GM19468 (cell line): ENCODE measurements at regions not wholly inside any gene's neighbourhood (a gene's known extent, or its start where the extent isn't known, plus 50 kb on each side); places are given as distances from the start of the nearest gene placed in this dataset.
"Not testable (repeated sequence)": the region's sequence is repeated elsewhere in the genome, so short reads cannot be mapped to it uniquely, and the experiment has no call there.

ENCODE experiments used
- ATAC-seq: cut with Tn5 transposase; IDR thresholded peaks from one replicate; pipeline ENCODE4 v1.9.1; 2021; ENCODE audit warnings: mild to moderate bottlenecking, moderate library complexity, moderate number of reproducible peaks; ENCODE audit not compliant: unreplicated experiment; ENCODE audit errors: extremely low read depth

GRCh38 chr6:98056955-98057354 is 773.9 kb upstream of the MMS22L start:
- ATAC-seq = no peak

- ATAC-seq = no peak
Observed at GRCh38 chr6:98067375-98067774, 767.0 kb upstream of the POU3F2 start.

GRCh38 chr6:98088537-98088936 is 745.8 kb upstream of the POU3F2 start:
- not testable (repeated sequence) for ATAC-seq

- ATAC-seq = no peak
Observed at GRCh38 chr6:98092331-98092730, 742.0 kb upstream of the POU3F2 start.

- ATAC-seq = no peak
Observed at GRCh38 chr6:98094696-98095095, 739.7 kb upstream of the POU3F2 start.

DNA sequence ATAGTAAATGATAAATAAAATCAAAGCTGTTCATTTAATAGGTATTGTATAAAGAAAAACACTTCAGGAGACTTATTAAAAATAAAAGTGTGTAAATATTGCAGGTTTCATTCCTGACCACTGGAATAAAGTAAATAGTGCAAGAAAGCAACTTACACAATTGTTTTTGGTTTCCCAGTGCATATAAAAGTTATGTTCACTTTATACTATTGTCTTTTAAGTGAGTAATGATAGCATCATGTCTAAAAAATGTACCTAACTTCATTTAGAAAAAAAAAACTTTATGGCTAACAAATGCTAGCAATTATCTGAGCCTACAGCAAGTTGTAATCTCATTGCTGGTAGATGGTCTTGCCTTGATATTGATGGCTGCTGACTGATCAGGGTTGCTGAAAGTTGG is 726.6 kb upstream of the POU3F2 start:
- ATAC-seq = no peak

DNA sequence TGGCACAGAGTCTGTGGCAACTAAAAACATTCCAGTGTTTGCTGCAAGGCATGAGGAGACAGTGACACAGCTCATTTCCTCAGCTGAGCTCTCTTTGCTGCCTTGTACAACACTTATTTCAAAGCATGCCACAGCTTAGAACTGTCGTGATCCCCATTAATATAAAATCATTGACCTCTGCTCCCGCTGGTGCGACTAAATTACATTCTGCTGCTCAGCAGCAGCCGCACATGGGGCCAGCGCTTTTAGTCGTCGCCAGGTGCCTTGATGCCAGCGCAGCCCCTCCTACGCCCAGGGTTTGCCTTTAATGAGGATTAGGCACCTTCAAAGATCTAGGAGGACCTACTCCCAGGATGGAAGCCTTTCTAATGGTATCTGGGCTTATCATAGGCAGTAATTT is 717.9 kb upstream of the POU3F2 start:
- ATAC-seq = no peak

DNA sequence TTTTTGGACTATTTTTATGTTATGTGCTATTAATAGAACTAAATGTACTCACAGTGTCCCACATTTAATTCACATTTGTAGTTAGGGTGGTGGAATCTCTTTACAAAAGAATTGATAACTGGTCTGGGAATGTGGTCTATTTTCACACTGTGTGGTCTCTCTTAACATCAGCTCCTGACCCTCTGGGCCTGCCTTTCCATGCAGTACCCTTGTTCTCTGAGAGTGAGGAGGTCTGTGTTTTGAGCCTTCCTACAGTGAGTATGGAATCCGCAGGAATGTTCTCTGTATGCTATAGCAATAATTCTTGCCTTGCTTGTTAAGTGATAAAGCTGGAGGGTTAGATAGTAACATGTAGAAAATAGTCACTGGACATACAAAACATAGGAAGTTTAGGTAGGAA is 717.3 kb upstream of the POU3F2 start:
- no peak for ATAC-seq

- no peak for ATAC-seq
Observed at GRCh38 chr6:98118397-98119045, 715.9 kb upstream of the POU3F2 start.

- no peak for ATAC-seq
Observed at GRCh38 chr6:98124171-98124570, 710.2 kb upstream of the POU3F2 start.

GRCh38 chr6:98131290-98131990 is 702.9 kb upstream of the POU3F2 start:
- ATAC-seq = no peak

GRCh38 chr6:98136333-98136732 is 698.0 kb upstream of the POU3F2 start:
- no peak for ATAC-seq

- no peak for ATAC-seq
Observed at GRCh38 chr6:98137391-98137790, 697.0 kb upstream of the POU3F2 start.

GRCh38 chr6:98142839-98143238 is 691.5 kb upstream of the POU3F2 start:
- ATAC-seq = no peak

- no peak for ATAC-seq
Observed at GRCh38 chr6:98146656-98147055, 687.7 kb upstream of the POU3F2 start.

DNA sequence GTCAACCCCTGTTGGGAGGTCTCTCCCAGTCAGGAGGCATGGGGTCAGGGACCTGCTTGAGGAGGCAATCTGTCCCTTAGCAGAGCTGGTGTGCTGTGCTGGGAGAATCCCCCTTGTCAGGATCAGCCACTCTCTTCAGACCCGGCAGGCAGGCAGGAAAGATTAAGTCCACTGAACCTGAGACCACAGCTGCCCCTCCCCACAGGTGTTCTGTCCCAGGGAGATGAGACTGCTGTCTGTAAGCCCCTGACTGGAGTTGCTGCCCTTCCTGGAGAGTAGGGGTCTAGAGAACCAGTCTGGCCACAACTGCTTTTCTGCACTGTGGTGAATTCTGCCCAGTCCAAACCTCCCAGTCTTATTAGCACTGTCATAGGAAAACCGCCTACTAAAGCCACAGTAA is 677.8 kb upstream of the POU3F2 start:
- ATAC-seq = no peak

DNA sequence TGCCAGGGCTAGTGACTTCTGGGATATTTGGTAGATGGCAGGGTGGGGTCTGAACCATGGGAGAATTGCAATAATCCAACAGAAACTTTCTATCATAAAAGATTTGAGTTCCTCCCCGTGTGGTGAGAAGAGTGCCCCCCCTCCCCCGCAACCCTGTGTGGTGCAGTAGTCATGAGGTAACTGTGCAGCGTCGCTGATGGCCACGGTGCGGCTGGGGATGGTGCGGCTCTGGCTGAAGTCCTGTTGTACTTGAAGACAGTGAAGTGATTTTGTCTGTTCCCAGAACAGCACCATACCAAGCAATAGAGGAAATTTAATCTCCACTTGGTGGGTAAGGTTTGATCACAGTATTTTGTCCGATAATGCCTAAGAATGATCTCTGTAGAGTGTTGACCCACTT is 654.8 kb upstream of the POU3F2 start:
- ATAC-seq = no peak

DNA sequence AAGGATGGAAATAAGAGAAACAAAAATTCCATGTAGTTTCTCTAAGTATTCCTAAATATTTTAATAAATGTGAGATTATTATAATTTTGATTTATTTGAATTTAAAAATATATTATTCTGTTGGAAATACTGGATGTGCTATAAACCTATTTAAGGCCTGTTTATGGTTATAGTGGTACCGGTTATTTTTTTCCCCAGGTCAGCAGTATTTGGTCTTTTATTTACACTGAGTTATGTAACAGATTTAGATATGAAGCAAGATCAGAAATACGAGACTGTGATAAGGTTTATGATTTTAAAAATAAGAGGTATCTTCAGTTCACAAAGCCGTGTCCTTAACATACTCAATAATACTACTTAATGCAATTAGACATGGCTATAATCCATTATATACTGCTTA is 634.3 kb upstream of the POU3F2 start:
- ATAC-seq = no peak

DNA sequence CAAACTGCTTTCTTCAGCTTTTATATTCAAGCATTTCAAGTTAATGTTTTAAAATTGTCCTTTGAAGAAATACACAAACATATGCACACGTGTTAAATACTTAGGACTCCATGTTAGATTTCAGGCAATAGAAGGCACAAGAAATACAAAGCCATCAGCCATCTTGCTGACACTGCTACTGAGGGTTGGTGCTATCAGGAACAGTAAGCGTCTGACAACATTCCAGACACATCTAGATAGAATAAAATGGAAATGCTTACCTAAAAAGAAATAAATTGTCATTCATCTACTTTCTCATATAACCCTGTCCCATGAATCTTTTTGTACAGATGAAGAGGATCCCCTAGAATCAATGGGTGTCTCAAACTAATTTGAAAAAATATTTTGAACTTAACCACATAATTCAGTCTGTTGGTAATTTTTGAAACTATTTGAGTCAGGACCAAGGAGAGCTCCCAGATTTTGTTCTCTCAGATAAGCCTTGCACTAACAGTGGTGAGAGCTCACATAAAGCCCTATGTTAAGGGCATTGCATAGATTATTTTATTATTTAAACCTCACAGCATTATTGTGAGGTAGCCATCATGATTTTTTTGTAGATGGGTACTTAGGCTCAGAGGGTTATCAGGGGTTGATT is 631.1 kb upstream of the POU3F2 start:
- ATAC-seq = no peak

DNA sequence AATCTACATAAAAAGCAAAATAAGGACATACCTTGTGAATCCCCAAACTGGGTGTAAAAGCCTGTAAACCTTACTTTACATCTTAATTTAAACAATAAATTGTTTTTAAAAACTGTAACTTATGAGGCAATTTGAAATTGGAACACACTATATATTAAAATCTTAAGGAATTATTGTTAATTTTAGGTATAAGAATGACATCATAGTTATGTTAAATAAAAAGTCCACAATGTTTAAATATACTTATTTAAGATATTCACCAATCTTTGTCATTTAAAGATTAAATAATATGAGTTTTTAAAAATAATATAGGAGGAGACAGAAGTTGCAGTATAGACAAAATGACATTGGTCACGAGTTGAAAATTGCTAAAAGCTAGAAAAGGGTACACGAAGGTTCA is 621.9 kb upstream of the POU3F2 start:
- ATAC-seq = no peak

- no peak for ATAC-seq
Observed at GRCh38 chr6:98215531-98215930, 618.8 kb upstream of the POU3F2 start.

GRCh38 chr6:98230250-98230649 is 604.1 kb upstream of the POU3F2 start:
- no peak for ATAC-seq
